NCI-H2107 treated with DMSO at 0.1 percent for 48 hours (cell line): ENCODE measurements at regions not wholly inside any gene's neighbourhood (a gene's known extent, or its start where the extent isn't known, plus 50 kb on each side); places are given as distances from the start of the nearest gene placed in this dataset.
"Not testable (repeated sequence)": the region's sequence is repeated elsewhere in the genome, so short reads cannot be mapped to it uniquely, and the experiment has no call there.

Experiments
- DNase-seq: peaks from one replicate; lab custom pipeline; 2025; ENCODE audit not compliant: unreplicated experiment; lab: John Stamatoyannopoulos, UW

GRCh38 chr12:46942579-46942978 is 116.8 kb upstream of the SLC38A4 start:
- no peak for DNase-seq

- DNase-seq: no peak
Measured at GRCh38 chr12:46944088-46944487, 118.3 kb upstream of the SLC38A4 start.

GRCh38 chr12:46944771-46945170 is 119.0 kb upstream of the SLC38A4 start:
- DNase-seq: no peak

GRCh38 chr12:46945591-46945990 is 119.8 kb upstream of the SLC38A4 start:
- no peak for DNase-seq

GRCh38 chr12:46946137-46946536 is 120.3 kb upstream of the SLC38A4 start:
- DNase-seq: no peak

GRCh38 chr12:46948936-46949545 is 123.2 kb upstream of the SLC38A4 start:
- DNase-seq: no peak

GRCh38 chr12:46950094-46950493 is 124.3 kb upstream of the SLC38A4 start:
- no peak for DNase-seq

GRCh38 chr12:46952880-46953483 is 126.4 kb upstream of the PCED1B start:
- DNase-seq: no peak

- no peak for DNase-seq
Measured at GRCh38 chr12:46956451-46957035, 122.9 kb upstream of the PCED1B start.

- DNase-seq: no peak
Measured at GRCh38 chr12:46958053-46958452, 121.4 kb upstream of the PCED1B start.

GRCh38 chr12:46958599-46959290 is 120.7 kb upstream of the PCED1B start:
- DNase-seq: no peak

GRCh38 chr12:46959502-46959901 is 119.9 kb upstream of the PCED1B start:
- DNase-seq: no peak

- DNase-seq: no peak
Measured at GRCh38 chr12:46960681-46961080, 118.7 kb upstream of the PCED1B start.

- no peak for DNase-seq
Measured at GRCh38 chr12:46963191-46963590, 116.2 kb upstream of the PCED1B start.

- DNase-seq: no peak
Measured at GRCh38 chr12:46963977-46964971, 115.1 kb upstream of the PCED1B start.

- DNase-seq: no peak
Measured at GRCh38 chr12:46965137-46965536, 114.3 kb upstream of the PCED1B start.

GRCh38 chr12:46965880-46966279 is 113.5 kb upstream of the PCED1B start:
- no peak for DNase-seq

GRCh38 chr12:46970636-46971035 is 108.8 kb upstream of the PCED1B start:
- DNase-seq: no peak

GRCh38 chr12:46973937-46974336 is 105.5 kb upstream of the PCED1B start:
- DNase-seq: not testable (repeated sequence)

GRCh38 chr12:46977871-46978375 is 101.5 kb upstream of the PCED1B start:
- no peak for DNase-seq

- no peak for DNase-seq
Measured at GRCh38 chr12:46981622-46982021, 97.8 kb upstream of the PCED1B start.
